Bronchial epithelial cell (primary cell): ENCODE measurements at regions not wholly inside any gene's neighbourhood (a gene's known extent, or its start where the extent isn't known, plus 50 kb on each side); places are given as distances from the start of the nearest gene placed in this dataset.
A peak's percentile ranks its signal among the peaks of the same experiment; 100 is the strongest.

Experiments
- DNase-seq: peaks from one replicate; pipeline ENCODE4 v3.0.0-alpha.2; 2010; ENCODE audit warnings: low read depth
- FAIRE-seq: peaks from 2 replicates; lab custom pipeline; 2011; peaks lifted over from hg19 to GRCh38; lab: Jason Lieb, UNC
- H3K27me3 ChIP-seq: 2 replicates; pipeline ENCODE4 v1.5.1; 2011; ENCODE audit warnings: low read length; ENCODE audit not compliant: control insufficient read depth, insufficient read depth
- H3K36me3 ChIP-seq: 2 replicates; pipeline ENCODE4 v1.5.1; 2011; ENCODE audit warnings: low read length; ENCODE audit not compliant: control insufficient read depth, insufficient read depth
- H3K4me3 ChIP-seq: 2 replicates; pipeline ENCODE4 v1.5.1; 2011; ENCODE audit warnings: mild to moderate bottlenecking, low read depth, low read length, control low read depth
- TF ChIP-seq, protein P1 (sequence below): IDR thresholded peaks from 2 replicates; pipeline ENCODE4 v1.5.1; 2011; ENCODE audit warnings: mild to moderate bottlenecking, moderate library complexity, low read length, control low read depth, inconsistent platforms; ENCODE audit not compliant: insufficient read depth, severe bottlenecking

DNA sequence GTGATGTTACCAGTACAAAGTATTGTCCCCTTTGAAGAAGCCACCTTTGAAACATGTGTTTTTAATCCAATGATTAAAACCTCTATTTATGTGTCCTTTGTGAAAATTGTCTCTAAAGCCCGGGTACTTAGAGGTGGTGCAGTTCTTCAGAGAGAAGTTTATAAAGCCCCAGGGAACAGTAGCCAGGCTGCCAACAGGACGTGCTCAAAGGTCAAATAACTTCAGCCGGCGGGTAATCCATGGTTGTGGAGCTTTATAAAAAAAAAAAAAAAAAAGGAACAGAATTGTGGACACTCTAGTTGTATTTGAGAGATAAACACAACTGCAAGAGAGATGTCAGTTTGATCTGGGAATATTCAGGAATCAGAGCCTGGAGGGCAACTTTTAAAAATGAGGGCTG is 57.9 kb upstream of the CTNND2 start:
- FAIRE-seq (no peak), DNase-seq (no peak)
- Histone ChIP-seq H3K27me3 (no peaks in the 10 kb centered on the region), H3K36me3 (no peaks in the 10 kb centered on the region), H3K4me3 (no peak overlapping the region)
- TF ChIP-seq, protein P1, sequence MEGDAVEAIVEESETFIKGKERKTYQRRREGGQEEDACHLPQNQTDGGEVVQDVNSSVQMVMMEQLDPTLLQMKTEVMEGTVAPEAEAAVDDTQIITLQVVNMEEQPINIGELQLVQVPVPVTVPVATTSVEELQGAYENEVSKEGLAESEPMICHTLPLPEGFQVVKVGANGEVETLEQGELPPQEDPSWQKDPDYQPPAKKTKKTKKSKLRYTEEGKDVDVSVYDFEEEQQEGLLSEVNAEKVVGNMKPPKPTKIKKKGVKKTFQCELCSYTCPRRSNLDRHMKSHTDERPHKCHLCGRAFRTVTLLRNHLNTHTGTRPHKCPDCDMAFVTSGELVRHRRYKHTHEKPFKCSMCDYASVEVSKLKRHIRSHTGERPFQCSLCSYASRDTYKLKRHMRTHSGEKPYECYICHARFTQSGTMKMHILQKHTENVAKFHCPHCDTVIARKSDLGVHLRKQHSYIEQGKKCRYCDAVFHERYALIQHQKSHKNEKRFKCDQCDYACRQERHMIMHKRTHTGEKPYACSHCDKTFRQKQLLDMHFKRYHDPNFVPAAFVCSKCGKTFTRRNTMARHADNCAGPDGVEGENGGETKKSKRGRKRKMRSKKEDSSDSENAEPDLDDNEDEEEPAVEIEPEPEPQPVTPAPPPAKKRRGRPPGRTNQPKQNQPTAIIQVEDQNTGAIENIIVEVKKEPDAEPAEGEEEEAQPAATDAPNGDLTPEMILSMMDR: no peak

DNA sequence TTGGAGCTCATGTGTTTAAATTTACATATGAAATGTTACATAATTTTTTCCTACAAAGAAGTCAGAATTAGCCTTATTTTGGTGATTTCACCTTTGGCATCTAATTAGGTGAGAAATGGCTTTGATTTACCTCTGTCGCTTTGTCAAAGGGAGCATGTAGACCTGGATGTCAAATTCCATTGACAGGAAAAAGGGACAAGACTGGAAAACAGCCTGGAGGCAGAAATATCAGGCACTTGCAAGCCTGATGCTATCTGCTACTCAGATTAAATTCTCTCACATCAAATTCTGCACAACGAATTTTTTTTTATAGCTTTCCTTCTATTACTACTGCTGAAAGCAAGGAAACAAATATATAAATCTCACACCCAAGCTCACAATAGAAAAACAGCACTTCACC is 54.1 kb upstream of the CTNND2 start:
- Histone ChIP-seq H3K36me3 (no peaks in the 10 kb centered on the region), H3K27me3 (no peaks in the 10 kb centered on the region), H3K4me3 (no peak overlapping the region)
- TF ChIP-seq, protein P1: no peak
- FAIRE-seq: no peak
- no peak for DNase-seq

DNA sequence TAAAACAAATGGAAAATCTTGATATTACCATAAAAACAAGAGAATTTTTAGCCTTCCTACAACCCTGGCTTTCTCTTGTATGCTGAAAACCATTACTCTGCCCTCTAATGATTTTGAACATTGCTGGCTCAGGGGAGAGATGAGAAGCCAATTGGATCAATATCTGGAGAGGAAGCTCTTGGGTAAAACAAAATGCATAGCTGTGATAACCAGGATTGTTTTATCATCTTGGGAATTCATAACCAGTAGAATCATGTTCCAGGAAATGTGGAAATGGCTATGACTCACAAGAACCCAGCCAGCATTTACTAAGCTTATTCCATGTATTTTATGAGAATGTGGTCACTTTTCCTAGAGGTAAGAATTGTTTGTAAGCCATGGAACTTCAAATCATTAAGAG is 51.1 kb upstream of the CTNND2 start:
- TF ChIP-seq, protein P1: no peak
- Histone ChIP-seq H3K27me3 (no peaks in the 10 kb centered on the region), H3K36me3 (no peaks in the 10 kb centered on the region), H3K4me3 (no peak overlapping the region)
- FAIRE-seq: no peak
- peak; percentile 85 for DNase-seq
